ENCODE measurements at regions not wholly inside any gene's neighbourhood (a gene's known extent, or its start where the extent isn't known, plus 50 kb on each side); places are given as distances from the start of the nearest gene placed in this dataset.

DNA sequence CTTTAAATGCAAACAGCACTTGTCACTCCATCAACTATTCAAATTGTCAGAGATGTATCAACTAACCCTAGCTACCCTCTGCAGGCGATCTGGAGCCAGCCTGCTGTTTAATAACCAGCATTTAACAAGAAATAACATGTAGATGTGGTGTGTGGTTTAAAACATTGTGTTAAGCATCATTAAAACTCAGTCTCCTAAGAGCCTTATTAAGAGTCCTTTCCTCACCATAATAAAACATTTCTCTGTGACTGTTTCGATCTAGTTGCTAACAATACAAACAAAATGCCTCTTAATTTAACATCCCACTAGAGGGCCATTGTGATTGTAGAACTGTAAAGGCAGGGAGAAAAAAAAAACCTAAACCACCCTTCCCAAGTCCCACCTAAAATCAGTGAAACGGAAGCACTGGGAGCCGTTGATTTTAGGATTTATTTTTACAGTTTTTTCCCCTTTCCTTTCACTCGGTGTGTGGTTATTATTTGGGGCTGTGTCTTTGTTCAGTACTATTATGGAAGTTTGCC, 708.6 kb downstream of the C4orf33 start:
- Histone ChIP-seq H3K36me3 (ENCODE audit: control insufficient read depth in 2 of 2, insufficient read depth in 1 of 2, low read length in 2 of 2) (no peaks in the 10 kb centered on the region), H3K4me1 (ENCODE audit: control insufficient read depth, insufficient read depth, low read length) (no peaks in the 10 kb centered on the region), H3K4me3 (ENCODE audit: low read depth, low read length) (no peak overlapping the region), H3K9me3 (ENCODE audit: control insufficient read depth, insufficient read depth, low read depth, low read length) (no peaks in the 10 kb centered on the region), H3K27ac (ENCODE audit: extremely low read depth, low read depth, low read length) (no peak overlapping the region)
- CTCF ChIA-PET: no interaction called here
- POLR2A ChIA-PET: no interaction called here
- TF ChIP-seq ZEB2 (tag by site-specific recombination; IDR thresholded peaks at IDR 0.05): no peak
- no peak for TF ChIP-seq ZNF843 (tag by site-specific recombination; IDR thresholded peaks at IDR 0.05)
- TF ChIP-seq ZNF239 (tag by site-specific recombination; IDR thresholded peaks at IDR 0.05): no peak
- TF ChIP-seq ZXDB (tag by site-specific recombination; IDR thresholded peaks at IDR 0.05): no peak
- TF ChIP-seq ZNF488 (tag by site-specific recombination; IDR thresholded peaks at IDR 0.05): no peak
- no peak for TF ChIP-seq ZNF112 (tag by site-specific recombination; IDR thresholded peaks at IDR 0.05)
- no peak for TF ChIP-seq SCRT2 (tag by site-specific recombination; IDR thresholded peaks at IDR 0.05)
- TF ChIP-seq, protein P1, sequence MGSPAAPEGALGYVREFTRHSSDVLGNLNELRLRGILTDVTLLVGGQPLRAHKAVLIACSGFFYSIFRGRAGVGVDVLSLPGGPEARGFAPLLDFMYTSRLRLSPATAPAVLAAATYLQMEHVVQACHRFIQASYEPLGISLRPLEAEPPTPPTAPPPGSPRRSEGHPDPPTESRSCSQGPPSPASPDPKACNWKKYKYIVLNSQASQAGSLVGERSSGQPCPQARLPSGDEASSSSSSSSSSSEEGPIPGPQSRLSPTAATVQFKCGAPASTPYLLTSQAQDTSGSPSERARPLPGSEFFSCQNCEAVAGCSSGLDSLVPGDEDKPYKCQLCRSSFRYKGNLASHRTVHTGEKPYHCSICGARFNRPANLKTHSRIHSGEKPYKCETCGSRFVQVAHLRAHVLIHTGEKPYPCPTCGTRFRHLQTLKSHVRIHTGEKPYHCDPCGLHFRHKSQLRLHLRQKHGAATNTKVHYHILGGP (tag by site-specific recombination; IDR thresholded peaks at IDR 0.05): no peak
- no peak for TF ChIP-seq ZNF114 (tag by site-specific recombination; IDR thresholded peaks at IDR 0.05)
- no peak for TF ChIP-seq ZNF184 (tag by site-specific recombination; IDR thresholded peaks at IDR 0.05)
- TF ChIP-seq, protein P2, sequence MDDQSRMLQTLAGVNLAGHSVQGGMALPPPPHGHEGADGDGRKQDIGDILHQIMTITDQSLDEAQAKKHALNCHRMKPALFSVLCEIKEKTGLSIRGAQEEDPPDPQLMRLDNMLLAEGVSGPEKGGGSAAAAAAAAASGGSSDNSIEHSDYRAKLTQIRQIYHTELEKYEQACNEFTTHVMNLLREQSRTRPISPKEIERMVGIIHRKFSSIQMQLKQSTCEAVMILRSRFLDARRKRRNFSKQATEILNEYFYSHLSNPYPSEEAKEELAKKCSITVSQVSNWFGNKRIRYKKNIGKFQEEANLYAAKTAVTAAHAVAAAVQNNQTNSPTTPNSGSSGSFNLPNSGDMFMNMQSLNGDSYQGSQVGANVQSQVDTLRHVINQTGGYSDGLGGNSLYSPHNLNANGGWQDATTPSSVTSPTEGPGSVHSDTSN (CRISPR knock-in tag; IDR thresholded peaks at IDR 0.05): no peak
- TF ChIP-seq FEZF1 (tag by site-specific recombination; IDR thresholded peaks at IDR 0.05): no peak
- no peak for TF ChIP-seq OSR2 (tag by site-specific recombination; IDR thresholded peaks at IDR 0.05)
- TF ChIP-seq ZNF561 (tag by site-specific recombination; IDR thresholded peaks at IDR 0.05; ENCODE audit: borderline replicate concordance): no peak

DNA sequence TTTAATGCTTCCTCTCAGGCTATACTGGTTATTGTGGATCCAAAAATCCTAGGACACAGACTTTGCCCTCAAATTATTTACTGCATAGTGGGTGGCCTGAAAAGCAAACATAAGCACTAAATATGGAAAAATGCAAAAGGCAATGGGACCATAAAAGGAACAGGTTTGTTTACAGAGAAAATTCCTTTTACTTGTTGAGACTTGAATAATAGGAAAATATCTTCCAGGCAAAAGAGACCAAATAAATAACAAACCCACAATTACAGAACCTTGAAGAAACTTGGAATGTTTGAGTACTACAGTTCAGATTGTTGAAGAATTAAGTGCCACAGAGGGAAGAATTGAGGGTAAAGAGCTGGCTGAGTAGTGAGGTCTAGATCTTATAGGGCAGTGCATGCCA, 711.0 kb downstream of the C4orf33 start:
- Histone ChIP-seq H3K36me3 (ENCODE audit: control insufficient read depth in 2 of 2, insufficient read depth in 1 of 2, low read length in 2 of 2) (no peaks in the 10 kb centered on the region), H3K9me3 (ENCODE audit: control insufficient read depth, insufficient read depth, low read depth, low read length) (no peaks in the 10 kb centered on the region), H3K4me3 (ENCODE audit: low read depth, low read length) (no peak overlapping the region), H3K27ac (ENCODE audit: extremely low read depth, low read depth, low read length) (no peak overlapping the region), H3K4me1 (ENCODE audit: control insufficient read depth, insufficient read depth, low read length) (no peaks in the 10 kb centered on the region)
- ChIA-PET POLR2A (no interaction called here), CTCF (no interaction called here)
- no peak for TF ChIP-seq ZSCAN16 (tag by site-specific recombination; IDR thresholded peaks at IDR 0.05)
- TF ChIP-seq ZNF629 (tag by site-specific recombination; IDR thresholded peaks at IDR 0.05): no peak
- no peak for TF ChIP-seq GLI4 (tag by site-specific recombination; IDR thresholded peaks at IDR 0.05)
- TF ChIP-seq RBAK (tag by site-specific recombination; IDR thresholded peaks at IDR 0.05): no peak
- no peak for TF ChIP-seq ZNF670 (tag by site-specific recombination; IDR thresholded peaks at IDR 0.05; ENCODE audit: low read depth)
- no peak for TF ChIP-seq ZNF2 (tag by site-specific recombination; IDR thresholded peaks at IDR 0.05)
- no peak for TF ChIP-seq ZNF623 (tag by site-specific recombination; IDR thresholded peaks at IDR 0.05)
- TF ChIP-seq SP7 (tag by site-specific recombination; IDR thresholded peaks at IDR 0.05): no peak
- no peak for TF ChIP-seq KLF9 (tag by site-specific recombination; IDR thresholded peaks at IDR 0.05; ENCODE audit: low read depth)
- TF ChIP-seq, protein P3, sequence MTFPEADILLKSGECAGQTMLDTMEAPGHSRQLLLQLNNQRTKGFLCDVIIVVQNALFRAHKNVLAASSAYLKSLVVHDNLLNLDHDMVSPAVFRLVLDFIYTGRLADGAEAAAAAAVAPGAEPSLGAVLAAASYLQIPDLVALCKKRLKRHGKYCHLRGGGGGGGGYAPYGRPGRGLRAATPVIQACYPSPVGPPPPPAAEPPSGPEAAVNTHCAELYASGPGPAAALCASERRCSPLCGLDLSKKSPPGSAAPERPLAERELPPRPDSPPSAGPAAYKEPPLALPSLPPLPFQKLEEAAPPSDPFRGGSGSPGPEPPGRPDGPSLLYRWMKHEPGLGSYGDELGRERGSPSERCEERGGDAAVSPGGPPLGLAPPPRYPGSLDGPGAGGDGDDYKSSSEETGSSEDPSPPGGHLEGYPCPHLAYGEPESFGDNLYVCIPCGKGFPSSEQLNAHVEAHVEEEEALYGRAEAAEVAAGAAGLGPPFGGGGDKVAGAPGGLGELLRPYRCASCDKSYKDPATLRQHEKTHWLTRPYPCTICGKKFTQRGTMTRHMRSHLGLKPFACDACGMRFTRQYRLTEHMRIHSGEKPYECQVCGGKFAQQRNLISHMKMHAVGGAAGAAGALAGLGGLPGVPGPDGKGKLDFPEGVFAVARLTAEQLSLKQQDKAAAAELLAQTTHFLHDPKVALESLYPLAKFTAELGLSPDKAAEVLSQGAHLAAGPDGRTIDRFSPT (tag by site-specific recombination; IDR thresholded peaks at IDR 0.05): no peak
- no peak for TF ChIP-seq ZSCAN4 (tag by site-specific recombination; IDR thresholded peaks at IDR 0.05)
- no peak for TF ChIP-seq ZNF624 (tag by site-specific recombination; IDR thresholded peaks at IDR 0.05)
- no peak for TF ChIP-seq HOXA7 (CRISPR knock-in tag; IDR thresholded peaks at IDR 0.05; ENCODE audit: borderline replicate concordance)
- no peak for TF ChIP-seq ZFP3 (tag by site-specific recombination; IDR thresholded peaks at IDR 0.05; ENCODE audit: low read depth)
- no peak for TF ChIP-seq ZNF140 (tag by site-specific recombination; IDR thresholded peaks at IDR 0.05)
- TF ChIP-seq, protein P4, sequence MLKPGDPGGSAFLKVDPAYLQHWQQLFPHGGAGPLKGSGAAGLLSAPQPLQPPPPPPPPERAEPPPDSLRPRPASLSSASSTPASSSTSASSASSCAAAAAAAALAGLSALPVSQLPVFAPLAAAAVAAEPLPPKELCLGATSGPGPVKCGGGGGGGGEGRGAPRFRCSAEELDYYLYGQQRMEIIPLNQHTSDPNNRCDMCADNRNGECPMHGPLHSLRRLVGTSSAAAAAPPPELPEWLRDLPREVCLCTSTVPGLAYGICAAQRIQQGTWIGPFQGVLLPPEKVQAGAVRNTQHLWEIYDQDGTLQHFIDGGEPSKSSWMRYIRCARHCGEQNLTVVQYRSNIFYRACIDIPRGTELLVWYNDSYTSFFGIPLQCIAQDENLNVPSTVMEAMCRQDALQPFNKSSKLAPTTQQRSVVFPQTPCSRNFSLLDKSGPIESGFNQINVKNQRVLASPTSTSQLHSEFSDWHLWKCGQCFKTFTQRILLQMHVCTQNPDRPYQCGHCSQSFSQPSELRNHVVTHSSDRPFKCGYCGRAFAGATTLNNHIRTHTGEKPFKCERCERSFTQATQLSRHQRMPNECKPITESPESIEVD (tag by site-specific recombination; IDR thresholded peaks at IDR 0.05): no peak
- TF ChIP-seq ZNF791 (tag by site-specific recombination; IDR thresholded peaks at IDR 0.05): no peak

Data from HEK293 (cell line).